Fibroblast of skin of scalp (primary cell): ENCODE measurements at regions not wholly inside any gene's neighbourhood (a gene's known extent, or its start where the extent isn't known, plus 50 kb on each side); places are given as distances from the start of the nearest gene placed in this dataset.

ENCODE experiments used
- DNase-seq: peaks from one replicate; pipeline ENCODE4 v3.0.0-alpha.2; 2013

GRCh38 chr1:90346757-90347156 lies 351.8 kb downstream of the ZNF326 start:
- DNase-seq = no peak

- no peak for DNase-seq
Observed at GRCh38 chr1:90346349-90346748, 351.4 kb downstream of the ZNF326 start.

GRCh38 chr1:90344963-90345730 lies 350.2 kb downstream of the ZNF326 start:
- no peak for DNase-seq

GRCh38 chr1:90341516-90341915 lies 346.6 kb downstream of the ZNF326 start:
- no peak for DNase-seq

GRCh38 chr1:90340606-90341005 lies 345.7 kb downstream of the ZNF326 start:
- no peak for DNase-seq

GRCh38 chr1:90339811-90340210 lies 344.9 kb downstream of the ZNF326 start:
- no peak for DNase-seq

GRCh38 chr1:90336552-90337324 lies 341.8 kb downstream of the ZNF326 start:
- no peak for DNase-seq

- DNase-seq = no peak
Observed at GRCh38 chr1:90335558-90335957, 340.6 kb downstream of the ZNF326 start.

- no peak for DNase-seq
Observed at GRCh38 chr1:90334137-90334536, 339.2 kb downstream of the ZNF326 start.

GRCh38 chr1:90325168-90325567 lies 330.3 kb downstream of the ZNF326 start:
- no peak for DNase-seq

- DNase-seq = no peak
Observed at GRCh38 chr1:90322186-90322585, 327.3 kb downstream of the ZNF326 start.

- DNase-seq = no peak
Observed at GRCh38 chr1:90319918-90320317, 325.0 kb downstream of the ZNF326 start.

- no peak for DNase-seq
Observed at GRCh38 chr1:90318431-90318830, 323.5 kb downstream of the ZNF326 start.

GRCh38 chr1:90317628-90318027 lies 322.7 kb downstream of the ZNF326 start:
- no peak for DNase-seq

- DNase-seq = no peak
Observed at GRCh38 chr1:90314533-90314932, 319.6 kb downstream of the ZNF326 start.

- no peak for DNase-seq
Observed at GRCh38 chr1:90313778-90314177, 318.9 kb downstream of the ZNF326 start.

- no peak for DNase-seq
Observed at GRCh38 chr1:90309806-90310205, 314.9 kb downstream of the ZNF326 start.

GRCh38 chr1:90308421-90308820 lies 313.5 kb downstream of the ZNF326 start:
- no peak for DNase-seq

GRCh38 chr1:90305577-90305976 lies 310.7 kb downstream of the ZNF326 start:
- DNase-seq = no peak

- no peak for DNase-seq
Observed at GRCh38 chr1:90296327-90296726, 301.4 kb downstream of the ZNF326 start.

GRCh38 chr1:90295534-90295933 lies 300.6 kb downstream of the ZNF326 start:
- DNase-seq = no peak

- DNase-seq = peak; percentile 1
Observed at GRCh38 chr1:90291431-90292216, 296.7 kb downstream of the ZNF326 start.

GRCh38 chr1:90282811-90283210 lies 287.9 kb downstream of the ZNF326 start:
- DNase-seq = no peak
